ENCODE measurements at regions not wholly inside any gene's neighbourhood (a gene's known extent, or its start where the extent isn't known, plus 50 kb on each side); places are given as distances from the start of the nearest gene placed in this dataset.

GRCh38 chr3:94378322-94378721 lies 315.5 kb downstream of the NSUN3 start:
- H3K27ac Mint-ChIP-seq = no peak overlapping the region
- DNase-seq = no peak
- H3K4me1 Mint-ChIP-seq (ENCODE audit: low read depth) = no peaks in the 10 kb centered on the region
- TF ChIP-seq CTCF (IDR thresholded peaks at IDR 0.05) = no peak
- no peaks in the 10 kb centered on the region for H3K36me3 Mint-ChIP-seq (ENCODE audit: low read depth)
- H3K27me3 Mint-ChIP-seq (ENCODE audit: insufficient read depth) = no peaks in the 10 kb centered on the region
- H3K4me3 Mint-ChIP-seq = no peak overlapping the region
- H3K9me3 Mint-ChIP-seq = no peaks in the 10 kb centered on the region

GRCh38 chr3:94379264-94379663 lies 316.4 kb downstream of the NSUN3 start:
- Mint-ChIP-seq H3K9me3 (peaks cover 6% of the 10 kb centered on the region; the same call in 1 of the 2 replicates), H3K4me1 (ENCODE audit: low read depth) (no peaks in the 10 kb centered on the region), H3K36me3 (ENCODE audit: low read depth) (no peaks in the 10 kb centered on the region), H3K4me3 (no peak overlapping the region), H3K27me3 (ENCODE audit: insufficient read depth) (no peaks in the 10 kb centered on the region), H3K27ac (no peak overlapping the region)
- no peak for TF ChIP-seq CTCF (IDR thresholded peaks at IDR 0.05)
- DNase-seq = no peak

GRCh38 chr3:94394885-94395284 lies 332.0 kb downstream of the NSUN3 start:
- H3K27me3 Mint-ChIP-seq (ENCODE audit: insufficient read depth) = no peaks in the 10 kb centered on the region; the same call in 1 of the 2 replicates

GRCh38 chr3:94395851-94396250 lies 333.0 kb downstream of the NSUN3 start:
- Mint-ChIP-seq H3K27ac (no peak overlapping the region), H3K4me1 (ENCODE audit: low read depth) (no peaks in the 10 kb centered on the region), H3K9me3 (no peaks in the 10 kb centered on the region), H3K27me3 (ENCODE audit: insufficient read depth) (peaks cover under 1% of the 10 kb centered on the region), H3K36me3 (ENCODE audit: low read depth) (no peaks in the 10 kb centered on the region), H3K4me3 (no peak overlapping the region)
- TF ChIP-seq CTCF (IDR thresholded peaks at IDR 0.05) = no peak
- no peak for DNase-seq

More at GRCh38 chr3:94394885-94395284, 332.0 kb downstream of the NSUN3 start:
- Mint-ChIP-seq H3K36me3 (ENCODE audit: low read depth) (no peaks in the 10 kb centered on the region), H3K27ac (no peak overlapping the region), H3K4me3 (no peak overlapping the region), H3K4me1 (ENCODE audit: low read depth) (no peaks in the 10 kb centered on the region), H3K9me3 (no peaks in the 10 kb centered on the region)
- DNase-seq = no peak
- no peak for TF ChIP-seq CTCF (IDR thresholded peaks at IDR 0.05)

GRCh38 chr3:94398036-94398435 lies 335.2 kb downstream of the NSUN3 start:
- no peak for TF ChIP-seq CTCF (IDR thresholded peaks at IDR 0.05)
- Mint-ChIP-seq H3K27me3 (ENCODE audit: insufficient read depth) (peaks cover 1% of the 10 kb centered on the region), H3K4me1 (ENCODE audit: low read depth) (no peaks in the 10 kb centered on the region), H3K36me3 (ENCODE audit: low read depth) (no peaks in the 10 kb centered on the region), H3K27ac (no peak overlapping the region), H3K9me3 (no peaks in the 10 kb centered on the region), H3K4me3 (no peak overlapping the region)
- no peak for DNase-seq

GRCh38 chr3:94401466-94401865 lies 338.6 kb downstream of the NSUN3 start:
- Mint-ChIP-seq H3K36me3 (ENCODE audit: low read depth) (no peaks in the 10 kb centered on the region), H3K27me3 (ENCODE audit: insufficient read depth) (peaks cover 3% of the 10 kb centered on the region; the same call in 1 of the 2 replicates), H3K27ac (no peak overlapping the region), H3K4me3 (no peak overlapping the region), H3K4me1 (ENCODE audit: low read depth) (no peaks in the 10 kb centered on the region), H3K9me3 (no peaks in the 10 kb centered on the region)
- TF ChIP-seq CTCF (IDR thresholded peaks at IDR 0.05) = no peak
- no peak for DNase-seq

Data from HFFc6 (cell line).